ENCODE measurements at regions not wholly inside any gene's neighbourhood (a gene's known extent, or its start where the extent isn't known, plus 50 kb on each side); places are given as distances from the start of the nearest gene placed in this dataset.

DNA sequence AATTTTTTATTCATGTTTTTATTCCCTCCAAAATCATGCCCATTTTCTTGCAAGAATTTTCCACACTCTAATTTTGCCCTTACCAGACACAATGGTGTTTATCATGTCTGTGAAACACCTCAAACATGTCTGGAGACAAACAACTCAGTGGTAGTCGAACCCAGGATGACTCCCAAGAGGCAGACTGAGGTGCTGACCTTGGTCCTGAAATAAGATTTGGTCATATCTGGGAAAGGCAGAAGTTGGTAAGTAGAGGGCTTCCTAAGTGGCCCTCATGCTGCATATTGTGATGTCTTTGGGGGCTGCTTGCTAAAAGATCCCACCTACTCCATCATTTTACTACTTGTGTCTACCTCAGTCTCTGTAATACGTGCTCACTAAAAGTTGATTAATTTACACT is 369.4 kb upstream of the ISX start:
- TF ChIP-seq, protein P1, sequence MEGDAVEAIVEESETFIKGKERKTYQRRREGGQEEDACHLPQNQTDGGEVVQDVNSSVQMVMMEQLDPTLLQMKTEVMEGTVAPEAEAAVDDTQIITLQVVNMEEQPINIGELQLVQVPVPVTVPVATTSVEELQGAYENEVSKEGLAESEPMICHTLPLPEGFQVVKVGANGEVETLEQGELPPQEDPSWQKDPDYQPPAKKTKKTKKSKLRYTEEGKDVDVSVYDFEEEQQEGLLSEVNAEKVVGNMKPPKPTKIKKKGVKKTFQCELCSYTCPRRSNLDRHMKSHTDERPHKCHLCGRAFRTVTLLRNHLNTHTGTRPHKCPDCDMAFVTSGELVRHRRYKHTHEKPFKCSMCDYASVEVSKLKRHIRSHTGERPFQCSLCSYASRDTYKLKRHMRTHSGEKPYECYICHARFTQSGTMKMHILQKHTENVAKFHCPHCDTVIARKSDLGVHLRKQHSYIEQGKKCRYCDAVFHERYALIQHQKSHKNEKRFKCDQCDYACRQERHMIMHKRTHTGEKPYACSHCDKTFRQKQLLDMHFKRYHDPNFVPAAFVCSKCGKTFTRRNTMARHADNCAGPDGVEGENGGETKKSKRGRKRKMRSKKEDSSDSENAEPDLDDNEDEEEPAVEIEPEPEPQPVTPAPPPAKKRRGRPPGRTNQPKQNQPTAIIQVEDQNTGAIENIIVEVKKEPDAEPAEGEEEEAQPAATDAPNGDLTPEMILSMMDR (IDR thresholded peaks at IDR 0.05), result no peak
- no peak for TF ChIP-seq POLR2AphosphoS5 (IDR thresholded peaks at IDR 0.05)
- no peak for TF ChIP-seq POLR2A (IDR thresholded peaks at IDR 0.05; ENCODE audit: low read depth)
